ENCODE measurements at regions not wholly inside any gene's neighbourhood (a gene's known extent, or its start where the extent isn't known, plus 50 kb on each side); places are given as distances from the start of the nearest gene placed in this dataset.

DNA sequence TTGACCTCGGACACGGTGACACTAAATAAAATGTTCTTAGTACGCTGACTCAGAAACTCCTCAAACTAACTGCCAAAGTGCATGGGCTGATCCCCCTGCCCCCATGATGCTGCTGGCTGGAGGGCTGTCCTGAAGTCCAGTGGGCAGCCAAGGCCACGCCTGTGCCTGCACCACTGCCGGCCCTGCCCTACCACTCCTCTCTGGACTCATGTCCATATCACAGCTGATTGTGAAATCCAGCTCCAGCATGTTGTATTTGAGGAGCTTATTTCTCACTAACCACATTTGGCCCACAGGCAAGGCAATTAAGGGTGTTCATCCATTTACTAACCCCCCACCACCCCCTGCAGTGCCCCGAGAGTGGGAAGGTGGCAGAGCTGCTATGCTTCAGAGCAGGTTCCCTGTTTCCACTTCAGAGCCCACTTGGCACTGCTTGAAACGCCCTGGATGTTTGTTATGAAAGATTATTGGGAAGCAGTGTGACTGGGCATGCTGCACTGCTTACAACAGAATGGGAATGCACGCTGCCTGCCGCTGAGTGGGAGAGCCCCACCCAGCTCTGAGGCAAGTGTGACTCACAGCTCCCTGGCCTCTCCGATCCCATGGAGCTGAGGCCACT lies 114.0 kb downstream of the UQCRFS1 start:
- TF ChIP-seq POLR2A (IDR thresholded peaks at IDR 0.05; ENCODE audit: low read depth, low read length) (no peak), TAF1 (IDR thresholded peaks at IDR 0.05; ENCODE audit: low read depth, low read length) (no peak), POLR2AphosphoS5 (IDR thresholded peaks at IDR 0.05; ENCODE audit: low read depth, low read length) (no peak)

Data from GM12891 (cell line).